ENCODE measurements at regions not wholly inside any gene's neighbourhood (a gene's known extent, or its start where the extent isn't known, plus 50 kb on each side); places are given as distances from the start of the nearest gene placed in this dataset.

GRCh38 chr11:134847083-134847715, 435.2 kb upstream of the B3GAT1 start:
- ChIA-PET POLR2A (no interaction called here), CTCF (no interaction called here)
- TF ChIP-seq L3MBTL2 (conservative IDR thresholded peaks at IDR 0.05) (no peak), CTBP1 (IDR thresholded peaks at IDR 0.05; ENCODE audit: borderline replicate concordance) (no peak), FOXK2 (IDR thresholded peaks at IDR 0.05) (no peak), TARDBP (IDR thresholded peaks at IDR 0.05) (no peak)
- no peak for DNase-seq (ENCODE audit: extremely low spot score)

DNA sequence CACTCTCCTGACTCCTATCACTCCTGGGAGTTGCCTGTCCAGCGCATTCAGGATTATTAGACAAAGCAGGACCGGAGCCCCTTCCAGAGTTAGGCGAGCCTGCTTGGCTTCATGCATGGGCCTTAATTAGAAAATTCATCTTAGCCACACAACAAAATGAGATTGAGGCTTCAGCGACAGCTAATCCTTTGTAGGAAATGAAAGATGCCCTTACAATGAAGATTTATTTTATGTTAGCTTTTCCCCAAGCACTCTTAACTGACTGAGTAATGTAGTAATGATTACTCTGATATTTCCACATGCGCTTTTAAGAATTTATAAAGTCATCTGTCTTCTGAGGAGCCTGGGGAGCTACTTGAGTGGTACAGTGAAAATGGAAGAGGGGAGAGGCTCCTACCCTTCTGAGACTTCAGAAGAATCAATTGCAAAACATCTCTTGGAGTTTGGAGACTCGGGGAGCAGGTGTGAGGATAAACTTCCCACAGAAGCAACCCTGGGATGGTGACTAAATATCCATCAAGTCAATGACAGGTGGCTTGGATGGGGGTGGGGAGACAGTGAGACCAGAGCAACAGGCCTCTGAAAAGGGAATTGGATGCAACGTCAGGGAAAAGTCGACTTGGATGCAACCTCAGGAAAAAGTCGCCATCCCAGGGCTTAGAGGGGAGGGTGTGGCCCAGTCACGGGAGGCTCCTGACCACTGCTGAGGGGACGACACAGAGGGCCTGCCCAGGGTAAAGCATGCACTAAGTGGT, 434.5 kb upstream of the B3GAT1 start:
- ChIA-PET POLR2A (no interaction called here), CTCF (no interaction called here)
- no peak for DNase-seq (ENCODE audit: extremely low spot score)
- TF ChIP-seq LEF1 (IDR thresholded peaks at IDR 0.05; ENCODE audit: borderline replicate concordance) (no peak), FOXM1 (IDR thresholded peaks at IDR 0.05; ENCODE audit: borderline replicate concordance) (no peak), FOXA1 (IDR thresholded peaks at IDR 0.05) (no peak), L3MBTL2 (conservative IDR thresholded peaks at IDR 0.05) (no peak), CTBP1 (IDR thresholded peaks at IDR 0.05; ENCODE audit: borderline replicate concordance) (no peak), SUZ12 (IDR thresholded peaks at IDR 0.05) (no peak), ZNF384 (IDR thresholded peaks at IDR 0.05) (no peak), NFRKB (IDR thresholded peaks at IDR 0.05) (no peak), TARDBP (IDR thresholded peaks at IDR 0.05) (no peak), HDGF (IDR thresholded peaks at IDR 0.05; ENCODE audit: borderline replicate concordance) (no peak), ELF4 (IDR thresholded peaks at IDR 0.05) (no peak), FOXK2 (IDR thresholded peaks at IDR 0.05) (no peak), BHLHE40 (IDR thresholded peaks at IDR 0.05; ENCODE audit: borderline replicate concordance) (no peak), SP1 (IDR thresholded peaks at IDR 0.05) (no peak), ARNT (IDR thresholded peaks at IDR 0.05) (no peak)
- TF ChIP-seq, protein P1, sequence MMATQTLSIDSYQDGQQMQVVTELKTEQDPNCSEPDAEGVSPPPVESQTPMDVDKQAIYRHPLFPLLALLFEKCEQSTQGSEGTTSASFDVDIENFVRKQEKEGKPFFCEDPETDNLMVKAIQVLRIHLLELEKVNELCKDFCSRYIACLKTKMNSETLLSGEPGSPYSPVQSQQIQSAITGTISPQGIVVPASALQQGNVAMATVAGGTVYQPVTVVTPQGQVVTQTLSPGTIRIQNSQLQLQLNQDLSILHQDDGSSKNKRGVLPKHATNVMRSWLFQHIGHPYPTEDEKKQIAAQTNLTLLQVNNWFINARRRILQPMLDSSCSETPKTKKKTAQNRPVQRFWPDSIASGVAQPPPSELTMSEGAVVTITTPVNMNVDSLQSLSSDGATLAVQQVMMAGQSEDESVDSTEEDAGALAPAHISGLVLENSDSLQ (IDR thresholded peaks at IDR 0.05), result no peak

GRCh38 chr11:134845474-134846327, 433.7 kb upstream of the B3GAT1 start:
- TF ChIP-seq BHLHE40 (IDR thresholded peaks at IDR 0.05; ENCODE audit: borderline replicate concordance) (no peak), TARDBP (IDR thresholded peaks at IDR 0.05) (no peak), LEF1 (IDR thresholded peaks at IDR 0.05; ENCODE audit: borderline replicate concordance) (no peak), SUZ12 (IDR thresholded peaks at IDR 0.05) (no peak), FOXK2 (IDR thresholded peaks at IDR 0.05) (no peak), FOXA1 (IDR thresholded peaks at IDR 0.05) (no peak), ARNT (IDR thresholded peaks at IDR 0.05) (no peak), ZNF384 (IDR thresholded peaks at IDR 0.05) (no peak), NFRKB (IDR thresholded peaks at IDR 0.05) (no peak), SP1 (IDR thresholded peaks at IDR 0.05) (no peak), HDGF (IDR thresholded peaks at IDR 0.05; ENCODE audit: borderline replicate concordance) (no peak)
- CTCF ChIA-PET, result no interaction called here
- POLR2A ChIA-PET, result no interaction called here

DNA sequence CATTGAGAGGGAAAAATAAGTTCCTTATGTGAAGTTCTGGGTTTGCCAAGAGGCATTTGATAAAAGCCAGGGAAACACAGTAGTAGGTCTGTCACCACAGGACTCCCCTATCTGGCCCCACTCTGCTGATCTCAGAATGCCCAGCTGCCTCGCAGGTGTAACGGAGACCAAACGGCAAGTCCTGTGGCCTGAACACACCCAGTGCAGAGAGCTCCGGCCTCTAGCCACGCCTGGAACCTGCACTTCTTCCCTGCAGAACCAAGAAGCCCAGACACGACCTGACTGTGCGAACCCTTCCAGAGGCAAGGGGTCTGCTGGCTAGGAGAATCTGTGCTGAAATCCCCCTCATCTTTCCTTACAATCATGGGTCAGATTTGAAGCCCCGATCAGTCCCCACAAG, 432.8 kb upstream of the B3GAT1 start:
- DNase-seq (ENCODE audit: extremely low spot score), result no peak
- POLR2A ChIA-PET, result no interaction called here
- CTCF ChIA-PET, result interaction anchor here (0.5 kb wide), 1 partner anchor 39 kb away, joined by 3 read pairs; no protein-coding TSS in a partner anchor
- TF ChIP-seq ELF4 (IDR thresholded peaks at IDR 0.05), result no peak

More at GRCh38 chr11:134845474-134846327, 433.7 kb upstream of the B3GAT1 start:
- DNase-seq (ENCODE audit: extremely low spot score), result no peak

DNA sequence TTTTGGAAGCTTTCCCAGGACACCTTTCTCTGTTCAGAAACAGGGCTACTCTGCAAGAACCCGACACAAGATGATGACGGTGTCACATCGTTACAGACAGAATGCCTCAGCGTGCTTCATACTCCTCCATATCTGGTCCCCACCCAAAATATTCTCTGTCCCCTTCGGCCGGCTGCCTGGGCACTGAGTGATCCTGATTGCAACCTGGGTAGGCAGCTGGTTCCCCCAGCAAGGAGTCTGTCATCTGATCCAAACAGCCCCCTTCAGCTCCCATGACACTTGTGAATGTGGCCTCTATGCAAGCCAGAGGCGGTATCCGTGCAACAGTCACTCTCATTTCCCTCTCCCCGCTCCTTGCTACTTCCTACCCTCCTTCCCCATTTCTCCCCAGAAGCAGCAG, 431.7 kb upstream of the B3GAT1 start:
- ChIA-PET POLR2A (no interaction called here), CTCF (no interaction called here)
- no peak for TF ChIP-seq ELF4 (IDR thresholded peaks at IDR 0.05)
- TF ChIP-seq NFRKB (IDR thresholded peaks at IDR 0.05), result no peak
- TF ChIP-seq ZNF384 (IDR thresholded peaks at IDR 0.05), result no peak
- no peak for TF ChIP-seq HDGF (IDR thresholded peaks at IDR 0.05; ENCODE audit: borderline replicate concordance)
- TF ChIP-seq BHLHE40 (IDR thresholded peaks at IDR 0.05; ENCODE audit: borderline replicate concordance), result no peak
- TF ChIP-seq LEF1 (IDR thresholded peaks at IDR 0.05; ENCODE audit: borderline replicate concordance), result no peak
- no peak for TF ChIP-seq ARNT (IDR thresholded peaks at IDR 0.05)
- TF ChIP-seq FOXA1 (IDR thresholded peaks at IDR 0.05), result no peak
- TF ChIP-seq FOXM1 (IDR thresholded peaks at IDR 0.05; ENCODE audit: borderline replicate concordance), result no peak
- TF ChIP-seq CTBP1 (IDR thresholded peaks at IDR 0.05; ENCODE audit: borderline replicate concordance), result no peak
- no peak for TF ChIP-seq SP1 (IDR thresholded peaks at IDR 0.05)
- TF ChIP-seq L3MBTL2 (conservative IDR thresholded peaks at IDR 0.05), result no peak
- TF ChIP-seq, protein P1 (IDR thresholded peaks at IDR 0.05), result no peak
- no peak for TF ChIP-seq FOXK2 (IDR thresholded peaks at IDR 0.05)
- no peak for TF ChIP-seq SUZ12 (IDR thresholded peaks at IDR 0.05)
- DNase-seq (ENCODE audit: extremely low spot score), result no peak

DNA sequence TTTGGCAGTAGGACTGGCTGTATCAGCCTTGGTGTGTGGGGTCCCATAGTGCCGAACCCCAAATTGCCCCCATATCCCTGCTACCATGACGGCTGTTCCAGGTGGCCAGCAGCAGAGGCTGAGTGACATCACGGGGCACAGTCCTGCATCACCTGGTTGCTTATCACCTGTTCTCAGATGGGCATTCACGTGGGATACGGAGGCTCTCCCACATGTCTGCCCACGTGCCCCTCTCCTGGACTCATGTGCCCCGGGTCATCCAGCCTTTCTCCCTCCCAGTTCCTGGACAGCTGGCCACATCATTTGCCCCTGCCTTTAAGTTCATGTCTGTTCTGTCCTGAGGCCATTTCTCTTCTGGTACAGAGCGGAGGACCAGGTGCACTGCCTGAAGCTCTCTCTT, 431.0 kb upstream of the B3GAT1 start:
- POLR2A ChIA-PET, result no interaction called here
- TF ChIP-seq SUZ12 (IDR thresholded peaks at IDR 0.05) (no peak), FOXM1 (IDR thresholded peaks at IDR 0.05; ENCODE audit: borderline replicate concordance) (no peak), LEF1 (IDR thresholded peaks at IDR 0.05; ENCODE audit: borderline replicate concordance) (no peak), ZNF384 (IDR thresholded peaks at IDR 0.05) (no peak), NFRKB (IDR thresholded peaks at IDR 0.05) (no peak), BHLHE40 (IDR thresholded peaks at IDR 0.05; ENCODE audit: borderline replicate concordance) (no peak), FOXA1 (IDR thresholded peaks at IDR 0.05) (no peak), FOXK2 (IDR thresholded peaks at IDR 0.05) (no peak)
- TF ChIP-seq, protein P1 (IDR thresholded peaks at IDR 0.05), result no peak
- CTCF ChIA-PET, result no interaction called here
- no peak for DNase-seq (ENCODE audit: extremely low spot score)
